ENCODE measurements at regions not wholly inside any gene's neighbourhood (a gene's known extent, or its start where the extent isn't known, plus 50 kb on each side); places are given as distances from the start of the nearest gene placed in this dataset.
A peak's percentile ranks its signal among the peaks of the same experiment; 100 is the strongest.

DNA sequence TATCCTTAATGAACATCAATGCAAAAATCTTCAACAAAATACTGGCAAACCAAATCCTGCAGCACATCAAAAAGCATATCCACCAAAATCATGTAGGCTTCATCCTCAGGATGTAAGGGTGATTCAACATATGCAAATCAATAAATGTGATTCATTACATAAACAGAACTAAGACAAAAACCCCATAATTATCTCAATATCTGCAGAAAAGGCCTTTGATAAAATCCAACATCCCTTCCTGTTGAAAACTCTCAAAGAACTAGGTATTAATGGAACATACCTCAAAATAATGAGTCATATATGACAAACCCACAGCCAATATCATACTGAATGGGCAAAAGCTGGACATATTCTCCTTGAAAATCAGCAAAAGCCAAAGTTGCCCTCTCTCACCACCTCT, 54.6 kb upstream of the DEPDC1 start:
- DNase-seq = no peak
- Mint-ChIP-seq H3K27me3 (peaks cover 0 to 7% (median 0%) of the 10 kb centered on the region in 3 donors), H3K27ac (no peak overlapping the region), H3K36me3 (peaks cover 0 to 7% of the 10 kb centered on the region in 2 donors), H3K4me3 (no peak overlapping the region), H3K4me1 (no peaks in the 10 kb centered on the region), H3K9me3 (peaks cover 4 to 32% (median 18%) of the 10 kb centered on the region in 7 donors)
- no peak for ATAC-seq (ENCODE audit: low read depth in 2 of 2)

DNA sequence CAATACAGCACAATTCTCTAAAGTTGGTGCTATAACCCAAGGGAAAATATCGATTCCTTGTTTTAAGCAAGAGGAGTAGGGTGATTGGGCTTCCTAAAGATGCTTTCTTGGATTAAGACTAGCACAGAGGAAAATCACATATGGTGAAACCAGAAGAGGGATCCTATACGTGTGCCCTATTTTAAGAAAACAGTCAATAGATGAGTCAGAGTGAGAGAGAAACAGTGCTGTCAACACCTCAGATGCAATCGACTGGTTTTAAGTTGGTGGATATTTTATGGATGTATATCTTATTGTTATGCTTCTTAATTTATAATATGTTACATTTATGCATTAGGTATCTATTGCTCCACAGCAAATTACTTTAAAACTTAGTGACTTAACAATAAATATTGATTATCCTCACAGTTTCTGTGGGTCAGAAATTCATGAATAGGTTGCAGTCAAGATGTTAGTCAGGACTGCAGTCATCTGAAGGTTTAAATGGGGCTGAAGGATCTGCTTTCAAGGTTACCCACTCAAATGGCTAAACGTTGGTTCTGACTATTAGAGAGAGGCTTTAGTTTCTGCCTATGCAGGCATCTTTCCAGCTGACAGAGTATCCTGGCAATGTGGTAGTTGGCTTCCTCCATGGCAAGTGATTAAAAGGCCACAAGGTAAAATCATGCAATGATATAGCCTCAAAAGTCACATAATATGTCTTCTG, 61.6 kb upstream of the DEPDC1 start:
- H3K9me3 Mint-ChIP-seq = peaks cover 3 to 11% (median 8%) of the 10 kb centered on the region in 7 donors
- H3K27me3 Mint-ChIP-seq = no peaks in the 10 kb centered on the region
- no peak for ATAC-seq (ENCODE audit: low read depth in 2 of 2)
- no peak for DNase-seq
- no peak overlapping the region for H3K4me3 Mint-ChIP-seq
- no peaks in the 10 kb centered on the region for H3K36me3 Mint-ChIP-seq
- H3K4me1 Mint-ChIP-seq = no peaks in the 10 kb centered on the region
- H3K27ac Mint-ChIP-seq = no peak overlapping the region

DNA sequence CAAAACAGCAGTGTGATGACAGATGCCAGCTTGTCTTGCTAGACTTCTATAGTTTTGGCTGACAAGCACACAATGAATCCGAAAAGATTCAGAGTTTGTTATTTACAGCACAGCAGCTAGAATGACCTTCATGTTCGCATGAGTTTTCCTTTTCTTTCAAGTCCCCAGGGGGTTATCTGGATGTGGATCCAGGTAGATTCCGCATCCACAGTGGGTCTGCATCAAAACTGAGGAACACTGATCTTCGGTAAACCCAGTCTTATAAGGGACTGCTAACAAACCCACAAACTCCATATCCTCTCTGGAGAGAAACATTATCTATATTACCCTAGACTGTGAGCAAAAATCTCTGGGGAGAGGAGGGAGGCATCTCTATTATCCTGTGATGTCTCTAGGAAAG, 69.0 kb upstream of the DEPDC1 start:
- DNase-seq = no peak
- Mint-ChIP-seq H3K4me3 (no peak overlapping the region), H3K36me3 (no peaks in the 10 kb centered on the region), H3K9me3 (peaks cover 0 to 4% (median 0%) of the 10 kb centered on the region in 7 donors), H3K27me3 (no peaks in the 10 kb centered on the region), H3K4me1 (no peaks in the 10 kb centered on the region), H3K27ac (no peak overlapping the region)
- ATAC-seq (ENCODE audit: low read depth in 2 of 2) = no peak

- no peak for DNase-seq
- ATAC-seq (ENCODE audit: low read depth in 2 of 2) = no peak
- H3K27ac Mint-ChIP-seq = no peak overlapping the region
- H3K27me3 Mint-ChIP-seq = peaks cover 0 to 5% (median 0%) of the 10 kb centered on the region in 3 donors
- H3K4me3 Mint-ChIP-seq = no peak overlapping the region
- no peaks in the 10 kb centered on the region for H3K4me1 Mint-ChIP-seq
- no peaks in the 10 kb centered on the region for H3K36me3 Mint-ChIP-seq
- peaks cover 0 to 2% (median 0%) of the 10 kb centered on the region in 7 donors for H3K9me3 Mint-ChIP-seq
Measured at GRCh38 chr1:68570871-68571270, 74.0 kb upstream of the DEPDC1 start.

DNA sequence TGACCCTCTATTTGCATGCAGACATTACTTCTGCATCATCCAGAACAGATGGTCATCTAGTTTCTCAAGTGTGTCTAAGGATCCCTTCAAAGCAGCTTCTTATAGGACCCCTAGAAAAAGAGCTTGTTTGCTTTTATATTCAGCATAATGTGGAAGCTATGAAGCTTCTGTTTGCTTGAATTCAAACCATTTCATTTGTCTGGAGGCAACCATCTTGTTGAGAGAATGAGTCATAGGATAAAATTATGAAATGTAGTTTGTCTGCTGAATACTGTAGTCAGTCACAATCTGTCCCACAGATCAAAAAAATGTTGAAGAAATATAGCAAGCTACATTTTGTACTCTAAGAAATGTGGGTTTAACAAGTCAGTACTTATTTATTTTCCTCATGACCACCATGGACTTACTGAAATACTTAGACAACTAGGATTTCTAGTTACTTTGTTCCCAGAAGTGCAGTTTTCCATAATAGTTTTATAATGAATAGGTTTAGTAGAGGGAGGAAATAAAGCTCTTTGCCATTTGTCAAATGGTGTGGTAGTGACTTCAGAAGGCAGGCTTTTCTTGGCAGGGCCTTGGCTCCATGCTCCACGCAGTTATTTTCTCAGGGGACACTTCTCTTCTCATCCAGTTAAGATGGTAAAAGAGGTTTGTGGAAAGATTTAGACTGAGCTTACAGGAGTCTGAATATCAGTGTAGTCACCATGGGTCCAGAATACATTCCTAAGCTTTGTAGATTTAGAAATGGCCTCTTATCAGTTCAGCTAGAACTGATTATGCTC, 74.8 kb upstream of the DEPDC1 start:
- ATAC-seq (ENCODE audit: low read depth in 2 of 2) (no peak), DNase-seq (no peak)
- peaks cover 0 to 6% (median 0%) of the 10 kb centered on the region in 3 donors for H3K27me3 Mint-ChIP-seq
- no peak overlapping the region for H3K27ac Mint-ChIP-seq
- no peaks in the 10 kb centered on the region for H3K4me1 Mint-ChIP-seq
- no peak overlapping the region for H3K4me3 Mint-ChIP-seq
- H3K36me3 Mint-ChIP-seq = no peaks in the 10 kb centered on the region
- peaks cover 0 to 2% (median 0%) of the 10 kb centered on the region in 7 donors for H3K9me3 Mint-ChIP-seq

DNA sequence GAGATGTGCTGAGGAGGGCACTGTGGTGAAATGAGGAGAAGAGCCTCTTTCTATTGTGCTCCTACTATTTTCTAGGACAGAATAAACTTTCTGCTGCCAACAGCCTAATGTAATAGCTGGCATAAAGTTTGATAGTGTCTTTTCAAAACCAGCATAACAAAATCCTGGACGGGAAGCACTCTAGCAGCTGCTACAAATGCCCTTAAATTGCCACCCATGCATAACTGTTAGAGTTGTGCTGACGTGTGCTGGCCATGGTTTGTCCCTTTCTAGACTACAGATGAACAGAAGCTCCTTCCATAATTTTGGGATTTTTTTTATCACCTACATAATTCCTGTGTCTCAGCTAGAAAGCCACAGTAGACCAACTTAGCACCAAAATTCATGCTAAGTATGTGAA, 88.5 kb upstream of the DEPDC1 start:
- DNase-seq (no peak), ATAC-seq (ENCODE audit: low read depth in 2 of 2) (no peak)
- no peaks in the 10 kb centered on the region for H3K4me1 Mint-ChIP-seq
- no peaks in the 10 kb centered on the region for H3K27me3 Mint-ChIP-seq
- H3K36me3 Mint-ChIP-seq = no peaks in the 10 kb centered on the region
- H3K4me3 Mint-ChIP-seq = no peak overlapping the region
- H3K9me3 Mint-ChIP-seq = peaks cover 0 to 29% (median 16%) of the 10 kb centered on the region in 7 donors
- H3K27ac Mint-ChIP-seq = no peak overlapping the region

DNA sequence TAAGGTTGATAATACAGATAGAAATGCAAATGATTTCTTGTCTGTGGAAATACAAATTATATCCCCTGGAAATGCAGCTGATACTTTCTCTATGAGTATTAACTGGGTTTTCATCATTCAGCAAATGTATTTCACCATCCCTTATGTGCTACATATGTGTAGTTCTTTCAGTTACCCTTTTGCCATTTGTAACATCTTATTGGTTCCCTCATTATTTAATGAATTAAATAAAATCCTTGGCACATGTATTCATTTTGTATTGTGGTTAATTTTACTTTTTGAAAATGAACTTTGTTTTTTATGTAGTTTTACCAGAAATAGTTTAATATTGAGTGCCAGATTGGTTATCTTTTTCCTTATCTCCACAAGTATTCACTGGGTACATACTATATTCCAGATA, 89.9 kb upstream of the DEPDC1 start:
- ATAC-seq (ENCODE audit: low read depth in 2 of 2) (no peak), DNase-seq (no peak)
- H3K9me3 Mint-ChIP-seq = peaks cover 0 to 28% (median 16%) of the 10 kb centered on the region in 7 donors
- no peaks in the 10 kb centered on the region for H3K36me3 Mint-ChIP-seq
- H3K27ac Mint-ChIP-seq = no peak overlapping the region
- H3K4me3 Mint-ChIP-seq = no peak overlapping the region
- no peaks in the 10 kb centered on the region for H3K4me1 Mint-ChIP-seq
- H3K27me3 Mint-ChIP-seq = no peaks in the 10 kb centered on the region

DNA sequence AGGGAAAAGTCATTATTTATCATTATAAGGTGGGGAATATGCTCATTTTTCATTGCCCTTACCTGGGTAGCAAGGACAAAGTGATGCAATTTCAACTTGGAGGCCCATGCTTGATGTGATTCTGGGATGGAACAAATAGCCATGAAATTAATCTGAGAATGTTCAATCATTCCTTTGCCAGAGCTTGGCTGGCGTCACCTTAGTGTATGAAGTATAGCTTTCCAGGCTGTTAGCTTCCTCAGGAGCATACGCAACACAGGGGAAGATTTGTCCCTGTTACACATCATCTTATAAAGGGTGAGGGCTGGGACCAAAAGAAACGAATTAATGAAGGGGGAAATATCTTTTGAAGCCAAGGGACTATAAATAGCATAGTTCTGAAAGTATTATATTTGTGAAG, 91.4 kb upstream of the DEPDC1 start:
- DNase-seq (no peak), ATAC-seq (ENCODE audit: low read depth in 2 of 2) (no peak)
- Mint-ChIP-seq H3K27me3 (no peaks in the 10 kb centered on the region), H3K27ac (no peak overlapping the region), H3K9me3 (peaks cover 0 to 17% (median 12%) of the 10 kb centered on the region in 7 donors), H3K36me3 (no peaks in the 10 kb centered on the region), H3K4me3 (no peak overlapping the region), H3K4me1 (no peaks in the 10 kb centered on the region)

GRCh38 chr1:68590473-68590872, 93.6 kb upstream of the DEPDC1 start:
- peaks cover 0 to 1% (median 0%) of the 10 kb centered on the region in 7 donors for H3K9me3 Mint-ChIP-seq
- DNase-seq (no peak), ATAC-seq (ENCODE audit: low read depth in 2 of 2) (no peak)
- no peaks in the 10 kb centered on the region for H3K27me3 Mint-ChIP-seq
- no peaks in the 10 kb centered on the region for H3K36me3 Mint-ChIP-seq
- no peaks in the 10 kb centered on the region for H3K4me1 Mint-ChIP-seq
- peak overlapping the region in 1 of 8 donors; percentile 35 for H3K4me3 Mint-ChIP-seq
- no peak overlapping the region for H3K27ac Mint-ChIP-seq

- no peak for ATAC-seq (ENCODE audit: low read depth in 2 of 2)
- no peak overlapping the region for H3K27ac Mint-ChIP-seq
Measured at GRCh38 chr1:68594851-68595250, 98.0 kb upstream of the DEPDC1 start.

DNA sequence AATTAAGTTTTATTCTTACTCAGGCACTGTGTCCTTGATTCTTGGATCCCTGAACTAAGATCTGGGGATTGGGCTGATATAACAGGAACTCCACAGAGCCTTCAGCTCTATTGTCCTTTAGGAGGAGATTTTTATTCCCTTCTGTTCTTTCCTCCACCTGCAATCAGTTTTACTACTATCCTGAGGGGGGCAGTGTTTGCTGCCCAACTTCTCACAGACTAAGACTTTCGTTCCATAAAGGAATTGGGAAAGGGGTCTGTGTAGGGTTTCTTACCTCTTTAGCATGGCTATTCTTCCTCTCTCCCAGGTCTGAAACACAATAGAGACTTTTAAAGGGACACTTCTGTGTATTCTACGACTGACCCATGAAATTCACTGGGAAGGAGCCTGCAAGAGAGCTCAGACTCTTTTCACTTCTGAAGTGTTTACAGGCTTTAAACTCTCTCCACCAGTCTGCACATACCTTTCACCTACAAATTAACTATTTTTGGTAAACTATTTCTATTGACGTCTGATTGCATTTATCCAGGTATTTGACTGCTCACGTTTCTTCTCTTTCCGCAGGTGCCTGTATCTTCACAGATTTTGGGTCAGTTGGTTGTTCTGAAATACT, 103.3 kb upstream of the DEPDC1 start:
- H3K27ac Mint-ChIP-seq = no peak overlapping the region
- DNase-seq (no peak), ATAC-seq (ENCODE audit: low read depth in 2 of 2) (no peak)
- no peaks in the 10 kb centered on the region for H3K27me3 Mint-ChIP-seq
- no peaks in the 10 kb centered on the region for H3K36me3 Mint-ChIP-seq
- no peak overlapping the region for H3K4me3 Mint-ChIP-seq
- H3K9me3 Mint-ChIP-seq = no peaks in the 10 kb centered on the region
- H3K4me1 Mint-ChIP-seq = no peaks in the 10 kb centered on the region

More at GRCh38 chr1:68594851-68595250, 98.0 kb upstream of the DEPDC1 start:
- Mint-ChIP-seq H3K27me3 (no peaks in the 10 kb centered on the region), H3K4me1 (no peaks in the 10 kb centered on the region), H3K4me3 (no peak overlapping the region), H3K36me3 (no peaks in the 10 kb centered on the region), H3K9me3 (peaks cover 0 to 1% (median 0%) of the 10 kb centered on the region in 7 donors)
- DNase-seq = no peak

DNA sequence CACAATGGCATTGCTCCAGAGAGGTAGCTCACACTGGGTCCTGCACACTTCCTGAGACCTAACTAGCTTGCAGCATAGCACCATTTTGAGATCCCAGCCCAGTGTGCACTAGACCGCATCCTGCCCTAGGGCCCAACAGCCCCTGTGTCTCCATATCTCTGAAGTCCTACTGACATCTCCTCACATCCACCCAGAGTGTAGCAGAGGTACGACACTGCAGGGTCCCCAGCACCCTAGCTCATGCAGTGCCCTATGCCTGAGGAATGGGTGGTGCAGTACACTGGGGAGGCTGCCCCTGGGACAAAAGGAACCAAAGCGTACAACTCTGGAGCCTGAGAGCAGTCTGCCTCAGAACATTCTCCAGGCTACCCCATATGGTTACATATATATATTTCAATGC, 111.4 kb upstream of the DEPDC1 start:
- Mint-ChIP-seq H3K27me3 (no peaks in the 10 kb centered on the region), H3K4me1 (no peaks in the 10 kb centered on the region), H3K4me3 (no peak overlapping the region), H3K36me3 (no peaks in the 10 kb centered on the region), H3K9me3 (peaks cover 3 to 22% (median 11%) of the 10 kb centered on the region in 7 donors), H3K27ac (no peak overlapping the region)
- ATAC-seq (ENCODE audit: low read depth in 2 of 2) (no peak), DNase-seq (no peak)

DNA sequence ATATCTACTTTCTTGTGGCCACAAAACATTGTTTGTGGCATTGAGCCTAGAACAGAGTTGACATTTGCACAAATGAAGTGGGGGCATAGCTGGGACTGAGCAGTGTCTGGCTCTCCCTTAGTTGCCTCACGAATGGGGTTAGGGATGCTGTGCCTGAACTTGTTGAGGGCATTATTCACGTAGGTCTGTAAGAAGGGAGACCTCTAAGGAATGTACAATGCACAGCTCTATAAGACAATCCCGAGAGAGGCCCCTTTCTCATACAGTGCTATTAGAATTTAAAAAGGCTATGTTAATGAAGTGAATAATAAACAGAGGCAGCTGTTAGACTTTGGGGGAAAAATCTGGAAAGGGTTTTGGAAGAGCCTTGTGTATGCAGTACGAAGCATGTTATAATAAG, 118.4 kb upstream of the DEPDC1 start:
- DNase-seq (no peak), ATAC-seq (ENCODE audit: low read depth in 2 of 2) (no peak)
- Mint-ChIP-seq H3K4me1 (no peaks in the 10 kb centered on the region), H3K9me3 (peaks cover 6 to 46% (median 16%) of the 10 kb centered on the region in 7 donors), H3K4me3 (no peak overlapping the region), H3K27ac (no peak overlapping the region), H3K27me3 (no peaks in the 10 kb centered on the region), H3K36me3 (no peaks in the 10 kb centered on the region)

GRCh38 chr1:68617942-68618341, 121.1 kb upstream of the DEPDC1 start:
- H3K27me3 Mint-ChIP-seq = no peaks in the 10 kb centered on the region
- no peaks in the 10 kb centered on the region for H3K36me3 Mint-ChIP-seq
- peaks cover 0 to 48% (median 26%) of the 10 kb centered on the region in 7 donors for H3K9me3 Mint-ChIP-seq
- H3K4me3 Mint-ChIP-seq = no peak overlapping the region
- no peaks in the 10 kb centered on the region for H3K4me1 Mint-ChIP-seq
- H3K27ac Mint-ChIP-seq = no peak overlapping the region
- DNase-seq (no peak), ATAC-seq (ENCODE audit: low read depth in 2 of 2) (no peak)

Measured in naive B cell (primary cell).